ENCODE measurements at regions not wholly inside any gene's neighbourhood (a gene's known extent, or its start where the extent isn't known, plus 50 kb on each side); places are given as distances from the start of the nearest gene placed in this dataset.

DNA sequence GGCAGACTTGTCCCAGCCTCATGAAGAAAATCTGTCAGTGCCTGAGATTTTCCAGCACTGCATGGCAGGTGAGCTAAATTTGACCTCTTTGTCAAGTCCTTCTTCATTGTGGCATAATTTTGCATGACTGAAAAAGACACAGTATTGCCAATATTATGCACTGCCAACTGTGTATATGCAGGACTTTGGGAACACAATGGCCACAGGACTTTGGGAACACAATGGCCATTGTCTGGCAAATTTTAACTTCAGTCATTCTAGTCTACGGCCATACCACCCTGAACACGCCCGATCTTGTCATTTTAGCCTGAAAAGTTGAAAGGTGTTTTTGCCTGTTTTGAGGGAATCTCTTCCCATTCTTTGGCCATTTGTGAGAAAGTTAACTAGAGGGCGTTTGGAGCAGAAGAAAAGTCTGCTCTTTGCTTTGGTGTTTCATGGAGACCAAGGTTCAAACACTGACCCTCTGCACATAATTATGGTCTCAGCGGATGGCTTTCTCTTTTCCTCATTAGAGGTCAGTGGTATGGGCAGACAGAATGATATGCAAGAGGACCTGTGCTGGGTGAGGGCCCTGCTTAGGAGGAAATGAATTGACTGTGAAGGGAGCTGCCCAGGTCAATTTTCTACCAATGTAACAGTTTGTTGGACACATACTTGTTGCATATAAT, 72.4 kb upstream of the NEK7 start:
- no peak for TF ChIP-seq RARB (CRISPR knock-in tag; IDR thresholded peaks at IDR 0.05)
- no peak for TF ChIP-seq GLIS3 (CRISPR knock-in tag; IDR thresholded peaks at IDR 0.05)
- TF ChIP-seq, protein P1, sequence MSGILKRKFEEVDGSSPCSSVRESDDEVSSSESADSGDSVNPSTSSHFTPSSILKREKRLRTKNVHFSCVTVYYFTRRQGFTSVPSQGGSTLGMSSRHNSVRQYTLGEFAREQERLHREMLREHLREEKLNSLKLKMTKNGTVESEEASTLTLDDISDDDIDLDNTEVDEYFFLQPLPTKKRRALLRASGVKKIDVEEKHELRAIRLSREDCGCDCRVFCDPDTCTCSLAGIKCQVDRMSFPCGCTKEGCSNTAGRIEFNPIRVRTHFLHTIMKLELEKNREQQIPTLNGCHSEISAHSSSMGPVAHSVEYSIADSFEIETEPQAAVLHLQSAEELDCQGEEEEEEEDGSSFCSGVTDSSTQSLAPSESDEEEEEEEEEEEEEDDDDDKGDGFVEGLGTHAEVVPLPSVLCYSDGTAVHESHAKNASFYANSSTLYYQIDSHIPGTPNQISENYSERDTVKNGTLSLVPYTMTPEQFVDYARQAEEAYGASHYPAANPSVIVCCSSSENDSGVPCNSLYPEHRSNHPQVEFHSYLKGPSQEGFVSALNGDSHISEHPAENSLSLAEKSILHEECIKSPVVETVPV (CRISPR knock-in tag; IDR thresholded peaks at IDR 0.05) = no peak
- TF ChIP-seq ZNF565 (CRISPR knock-in tag; conservative IDR thresholded peaks at IDR 0.05; ENCODE audit: low read depth) = no peak
- TF ChIP-seq TCF4 (CRISPR knock-in tag; IDR thresholded peaks at IDR 0.05; ENCODE audit: borderline replicate concordance) = no peak
- TF ChIP-seq, protein P2, sequence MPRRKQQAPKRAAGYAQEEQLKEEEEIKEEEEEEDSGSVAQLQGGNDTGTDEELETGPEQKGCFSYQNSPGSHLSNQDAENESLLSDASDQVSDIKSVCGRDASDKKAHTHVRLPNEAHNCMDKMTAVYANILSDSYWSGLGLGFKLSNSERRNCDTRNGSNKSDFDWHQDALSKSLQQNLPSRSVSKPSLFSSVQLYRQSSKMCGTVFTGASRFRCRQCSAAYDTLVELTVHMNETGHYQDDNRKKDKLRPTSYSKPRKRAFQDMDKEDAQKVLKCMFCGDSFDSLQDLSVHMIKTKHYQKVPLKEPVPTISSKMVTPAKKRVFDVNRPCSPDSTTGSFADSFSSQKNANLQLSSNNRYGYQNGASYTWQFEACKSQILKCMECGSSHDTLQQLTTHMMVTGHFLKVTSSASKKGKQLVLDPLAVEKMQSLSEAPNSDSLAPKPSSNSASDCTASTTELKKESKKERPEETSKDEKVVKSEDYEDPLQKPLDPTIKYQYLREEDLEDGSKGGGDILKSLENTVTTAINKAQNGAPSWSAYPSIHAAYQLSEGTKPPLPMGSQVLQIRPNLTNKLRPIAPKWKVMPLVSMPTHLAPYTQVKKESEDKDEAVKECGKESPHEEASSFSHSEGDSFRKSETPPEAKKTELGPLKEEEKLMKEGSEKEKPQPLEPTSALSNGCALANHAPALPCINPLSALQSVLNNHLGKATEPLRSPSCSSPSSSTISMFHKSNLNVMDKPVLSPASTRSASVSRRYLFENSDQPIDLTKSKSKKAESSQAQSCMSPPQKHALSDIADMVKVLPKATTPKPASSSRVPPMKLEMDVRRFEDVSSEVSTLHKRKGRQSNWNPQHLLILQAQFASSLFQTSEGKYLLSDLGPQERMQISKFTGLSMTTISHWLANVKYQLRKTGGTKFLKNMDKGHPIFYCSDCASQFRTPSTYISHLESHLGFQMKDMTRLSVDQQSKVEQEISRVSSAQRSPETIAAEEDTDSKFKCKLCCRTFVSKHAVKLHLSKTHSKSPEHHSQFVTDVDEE (CRISPR knock-in tag; IDR thresholded peaks at IDR 0.05) = no peak
- TF ChIP-seq BACH2 (CRISPR knock-in tag; IDR thresholded peaks at IDR 0.05; ENCODE audit: borderline replicate concordance) = no peak
- no peak for TF ChIP-seq CSDC2 (CRISPR knock-in tag; IDR thresholded peaks at IDR 0.05)
- TF ChIP-seq ARNTL (CRISPR knock-in tag; IDR thresholded peaks at IDR 0.05; ENCODE audit: borderline replicate concordance, low read depth) = no peak
- TF ChIP-seq TOX (CRISPR knock-in tag; IDR thresholded peaks at IDR 0.05; ENCODE audit: borderline replicate concordance) = no peak
- TF ChIP-seq ESRRG (CRISPR knock-in tag; IDR thresholded peaks at IDR 0.05) = no peak
- TF ChIP-seq, protein P3, sequence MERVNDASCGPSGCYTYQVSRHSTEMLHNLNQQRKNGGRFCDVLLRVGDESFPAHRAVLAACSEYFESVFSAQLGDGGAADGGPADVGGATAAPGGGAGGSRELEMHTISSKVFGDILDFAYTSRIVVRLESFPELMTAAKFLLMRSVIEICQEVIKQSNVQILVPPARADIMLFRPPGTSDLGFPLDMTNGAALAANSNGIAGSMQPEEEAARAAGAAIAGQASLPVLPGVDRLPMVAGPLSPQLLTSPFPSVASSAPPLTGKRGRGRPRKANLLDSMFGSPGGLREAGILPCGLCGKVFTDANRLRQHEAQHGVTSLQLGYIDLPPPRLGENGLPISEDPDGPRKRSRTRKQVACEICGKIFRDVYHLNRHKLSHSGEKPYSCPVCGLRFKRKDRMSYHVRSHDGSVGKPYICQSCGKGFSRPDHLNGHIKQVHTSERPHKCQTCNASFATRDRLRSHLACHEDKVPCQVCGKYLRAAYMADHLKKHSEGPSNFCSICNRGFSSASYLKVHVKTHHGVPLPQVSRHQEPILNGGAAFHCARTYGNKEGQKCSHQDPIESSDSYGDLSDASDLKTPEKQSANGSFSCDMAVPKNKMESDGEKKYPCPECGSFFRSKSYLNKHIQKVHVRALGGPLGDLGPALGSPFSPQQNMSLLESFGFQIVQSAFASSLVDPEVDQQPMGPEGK (CRISPR knock-in tag; IDR thresholded peaks at IDR 0.05; ENCODE audit: borderline replicate concordance) = no peak
- TF ChIP-seq OSR1 (CRISPR knock-in tag; IDR thresholded peaks at IDR 0.05) = no peak
- TF ChIP-seq ZNF8 (CRISPR knock-in tag; IDR thresholded peaks at IDR 0.05) = no peak
- TF ChIP-seq SNAI2 (CRISPR knock-in tag; IDR thresholded peaks at IDR 0.05) = no peak
- no peak for TF ChIP-seq ZFP3 (CRISPR knock-in tag; IDR thresholded peaks at IDR 0.05)
- no peak for TF ChIP-seq ISL1 (CRISPR knock-in tag; IDR thresholded peaks at IDR 0.05)
- TF ChIP-seq, protein P4, sequence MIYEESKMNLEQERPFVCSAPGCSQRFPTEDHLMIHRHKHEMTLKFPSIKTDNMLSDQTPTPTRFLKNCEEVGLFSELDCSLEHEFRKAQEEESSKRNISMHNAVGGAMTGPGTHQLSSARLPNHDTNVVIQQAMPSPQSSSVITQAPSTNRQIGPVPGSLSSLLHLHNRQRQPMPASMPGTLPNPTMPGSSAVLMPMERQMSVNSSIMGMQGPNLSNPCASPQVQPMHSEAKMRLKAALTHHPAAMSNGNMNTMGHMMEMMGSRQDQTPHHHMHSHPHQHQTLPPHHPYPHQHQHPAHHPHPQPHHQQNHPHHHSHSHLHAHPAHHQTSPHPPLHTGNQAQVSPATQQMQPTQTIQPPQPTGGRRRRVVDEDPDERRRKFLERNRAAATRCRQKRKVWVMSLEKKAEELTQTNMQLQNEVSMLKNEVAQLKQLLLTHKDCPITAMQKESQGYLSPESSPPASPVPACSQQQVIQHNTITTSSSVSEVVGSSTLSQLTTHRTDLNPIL (CRISPR knock-in tag; IDR thresholded peaks at IDR 0.05; ENCODE audit: low read depth) = no peak
- TF ChIP-seq ZFP30 (CRISPR knock-in tag; IDR thresholded peaks at IDR 0.05) = no peak
- no peak for TF ChIP-seq ZNF70 (CRISPR knock-in tag; IDR thresholded peaks at IDR 0.05)
- no peak for ATAC-seq

DNA sequence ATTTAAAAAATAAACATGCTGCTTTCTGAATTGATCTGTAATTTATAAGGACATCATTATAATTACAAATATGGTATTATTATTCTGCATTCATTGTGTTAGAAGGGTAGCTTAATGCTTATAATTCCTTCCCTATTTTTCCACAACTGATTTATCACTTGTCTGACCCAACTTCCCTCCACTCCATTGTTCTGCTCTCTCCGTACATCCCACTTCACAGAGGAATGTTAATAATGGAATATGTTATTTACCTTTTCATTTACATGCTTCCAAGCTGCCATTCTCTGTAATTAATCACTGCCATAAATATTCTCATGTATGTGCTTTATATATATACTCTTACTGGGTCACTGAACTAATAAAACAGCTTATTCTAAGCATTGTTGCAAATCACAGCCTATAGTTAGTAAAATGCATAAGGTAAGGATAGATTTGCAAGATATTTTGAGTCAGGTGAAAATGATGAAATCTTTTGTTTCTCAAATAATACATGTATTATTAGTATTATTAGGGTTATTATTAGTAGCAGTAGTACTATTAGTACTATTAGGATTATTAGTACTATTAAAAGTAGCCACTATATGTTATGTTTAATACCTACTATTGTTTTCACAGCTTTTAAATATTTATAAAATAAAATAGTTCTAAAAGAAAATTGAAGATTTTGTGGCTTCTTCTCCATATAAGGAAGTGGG, 70.6 kb upstream of the NEK7 start:
- no peak for ATAC-seq
- TF ChIP-seq ZNF70 (CRISPR knock-in tag; IDR thresholded peaks at IDR 0.05) = no peak
- TF ChIP-seq ZNF8 (CRISPR knock-in tag; IDR thresholded peaks at IDR 0.05) = no peak
- TF ChIP-seq ESRRG (CRISPR knock-in tag; IDR thresholded peaks at IDR 0.05) = no peak
- TF ChIP-seq, protein P4 (CRISPR knock-in tag; IDR thresholded peaks at IDR 0.05; ENCODE audit: low read depth) = no peak
- TF ChIP-seq ZFP30 (CRISPR knock-in tag; IDR thresholded peaks at IDR 0.05) = no peak
- no peak for TF ChIP-seq ISL1 (CRISPR knock-in tag; IDR thresholded peaks at IDR 0.05)
- TF ChIP-seq TOX (CRISPR knock-in tag; IDR thresholded peaks at IDR 0.05; ENCODE audit: borderline replicate concordance) = no peak
- TF ChIP-seq, protein P3 (CRISPR knock-in tag; IDR thresholded peaks at IDR 0.05; ENCODE audit: borderline replicate concordance) = no peak
- no peak for TF ChIP-seq BACH2 (CRISPR knock-in tag; IDR thresholded peaks at IDR 0.05; ENCODE audit: borderline replicate concordance)
- TF ChIP-seq PPARA (CRISPR knock-in tag; IDR thresholded peaks at IDR 0.05; ENCODE audit: borderline replicate concordance) = no peak
- no peak for TF ChIP-seq ZFP3 (CRISPR knock-in tag; IDR thresholded peaks at IDR 0.05)
- TF ChIP-seq, protein P1 (CRISPR knock-in tag; IDR thresholded peaks at IDR 0.05) = no peak
- TF ChIP-seq, protein P2 (CRISPR knock-in tag; IDR thresholded peaks at IDR 0.05) = no peak
- TF ChIP-seq ARNTL (CRISPR knock-in tag; IDR thresholded peaks at IDR 0.05; ENCODE audit: borderline replicate concordance, low read depth) = no peak
- no peak for TF ChIP-seq SNAI2 (CRISPR knock-in tag; IDR thresholded peaks at IDR 0.05)
